Body of pancreas (tissue), 4 donors: ENCODE measurements at regions not wholly inside any gene's neighbourhood (a gene's known extent, or its start where the extent isn't known, plus 50 kb on each side); places are given as distances from the start of the nearest gene placed in this dataset.

Source experiments
- ATAC-seq: fragments of 150-250 bp; one replicate; pipeline ENCODE4 v1.9.1; 2016
- DNase-seq, 4 donors: peaks; one replicate each; pipeline ENCODE4 v3.0.0-alpha.2; 2019
- H3K27ac ChIP-seq, 4 donors: fragments of 200-600 bp; sonication (generic); 1 replicate in 3 of 4; 2 replicates in 1 of 4; pipeline versions ENCODE4 v1.5.1 to v1.6.1; 2016 to 2019; ENCODE audit warnings: mild to moderate bottlenecking in 1 of 4, mixed read lengths in 1 of 4, moderate library complexity in 1 of 4
- H3K27me3 ChIP-seq, 2 donors: fragments of 200-600 bp; sonication (generic); one replicate each; pipeline ENCODE4 v1.6.0; 2016; ENCODE audit warnings: mild to moderate bottlenecking in 1 of 2
- H3K36me3 ChIP-seq, 2 donors: fragments of 200-600 bp; sonication (generic); replicated peaks in 1 of 2; 2 replicates each; pipeline ENCODE4 v1.5.1; 2016; ENCODE audit warnings: low read depth in 2 of 2; ENCODE audit not compliant: insufficient read depth in 1 of 2
- H3K4me1 ChIP-seq: fragments of 200-600 bp; sonication (generic); one replicate; pipeline ENCODE4 v1.6.0; 2016
- H3K4me3 ChIP-seq, 2 donors: fragments of 200-600 bp; sonication (generic); 1 replicate in 1 of 2; 2 replicates in 1 of 2; pipeline ENCODE4 v1.5.1; 2016 to 2019
- H3K9me3 ChIP-seq, 3 donors: fragments of 200-600 bp; sonication (generic); 1 replicate in 2 of 3; 2 replicates in 1 of 3; pipeline ENCODE4 v1.5.1; 2016
- POLR2A ChIP-seq, 3 donors: fragments of 450-650 bp; IDR thresholded peaks; one replicate each; pipeline ENCODE4 v1.6.1; 2016; ENCODE audit warnings: antibody characterized with exemption in 3 of 3, mild to moderate bottlenecking in 2 of 3
- WGBS, 2 donors: methylation state at CpG; one replicate each; pipeline ENCODE4 v1.1.5; 2017; 5-methylcytosine and 5-hydroxymethylcytosine counted together
- intact Hi-C: fragments of 100-400 bp; cut with DNase I; formaldehyde crosslinking; loops from one replicate; pipeline ENCODE4 v1.15.1; 2023
- TF ChIP-seq, protein P1 (sequence below), 7 experiments: fragments of 450-650 bp in 4 of 7; fragments of 200-600 bp in 3 of 7; sonication (generic) in 3 of 7; IDR thresholded peaks; one replicate each; pipeline ENCODE4 v1.5.1; 2016 to 2019; ENCODE audit warnings: antibody characterized with exemption in 7 of 7

GRCh38 chr4:157984285-157984911 lies 188.4 kb downstream of the GASK1B start:
- Histone ChIP-seq H3K4me3 (no peak overlapping the region), H3K9me3 (no peaks in the 10 kb centered on the region), H3K27me3 (no peaks in the 10 kb centered on the region), H3K27ac (no peak overlapping the region), H3K36me3 (no peaks in the 10 kb centered on the region), H3K4me1 (no peaks in the 10 kb centered on the region)
- no peak for TF ChIP-seq POLR2A (IDR thresholded peaks at IDR 0.05)
- TF ChIP-seq, protein P1, sequence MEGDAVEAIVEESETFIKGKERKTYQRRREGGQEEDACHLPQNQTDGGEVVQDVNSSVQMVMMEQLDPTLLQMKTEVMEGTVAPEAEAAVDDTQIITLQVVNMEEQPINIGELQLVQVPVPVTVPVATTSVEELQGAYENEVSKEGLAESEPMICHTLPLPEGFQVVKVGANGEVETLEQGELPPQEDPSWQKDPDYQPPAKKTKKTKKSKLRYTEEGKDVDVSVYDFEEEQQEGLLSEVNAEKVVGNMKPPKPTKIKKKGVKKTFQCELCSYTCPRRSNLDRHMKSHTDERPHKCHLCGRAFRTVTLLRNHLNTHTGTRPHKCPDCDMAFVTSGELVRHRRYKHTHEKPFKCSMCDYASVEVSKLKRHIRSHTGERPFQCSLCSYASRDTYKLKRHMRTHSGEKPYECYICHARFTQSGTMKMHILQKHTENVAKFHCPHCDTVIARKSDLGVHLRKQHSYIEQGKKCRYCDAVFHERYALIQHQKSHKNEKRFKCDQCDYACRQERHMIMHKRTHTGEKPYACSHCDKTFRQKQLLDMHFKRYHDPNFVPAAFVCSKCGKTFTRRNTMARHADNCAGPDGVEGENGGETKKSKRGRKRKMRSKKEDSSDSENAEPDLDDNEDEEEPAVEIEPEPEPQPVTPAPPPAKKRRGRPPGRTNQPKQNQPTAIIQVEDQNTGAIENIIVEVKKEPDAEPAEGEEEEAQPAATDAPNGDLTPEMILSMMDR (IDR thresholded peaks at IDR 0.05): no peak
- ATAC-seq (no peak), DNase-seq (no peak)
- WGBS, 2 donors: 60 to 88% methylated on average over 4 of the region's 4 CpGs
- intact Hi-C loops: no loop called here

DNA sequence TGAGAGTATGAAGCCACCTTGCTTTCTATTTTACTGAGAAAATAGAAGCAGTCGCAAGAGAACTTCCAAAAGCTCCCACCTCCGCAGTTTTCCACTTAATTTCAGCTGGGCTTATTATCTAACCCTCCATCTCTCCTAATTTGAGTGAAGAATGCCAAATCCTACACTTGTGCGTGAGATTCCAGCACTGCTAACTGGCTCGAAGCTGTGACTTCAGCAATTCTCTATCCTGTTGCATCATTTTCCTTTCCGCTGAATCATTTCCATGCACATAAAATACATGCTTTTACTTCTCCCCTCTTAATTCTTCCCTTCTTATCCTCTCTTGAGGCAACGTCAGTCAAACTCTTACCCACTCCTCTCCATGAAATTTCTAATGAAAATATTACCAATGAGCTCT lies 189.5 kb downstream of the GASK1B start:
- intact Hi-C loops: no loop called here
- H3K27me3 ChIP-seq: no peaks in the 10 kb centered on the region

GRCh38 chr4:157980158-157980557 lies 192.7 kb downstream of the GASK1B start:
- no peaks in the 10 kb centered on the region for H3K36me3 ChIP-seq
- DNase-seq (no peak), ATAC-seq (no peak)
- H3K4me3 ChIP-seq: no peak overlapping the region
- no peak overlapping the region for H3K27ac ChIP-seq
- peaks cover 5% of the 10 kb centered on the region for H3K4me1 ChIP-seq
- H3K9me3 ChIP-seq: no peaks in the 10 kb centered on the region
- TF ChIP-seq, protein P1 (IDR thresholded peaks at IDR 0.05): no peak
- TF ChIP-seq POLR2A (IDR thresholded peaks at IDR 0.05): no peak
- H3K27me3 ChIP-seq: no peaks in the 10 kb centered on the region
- intact Hi-C loops: no loop called here

More for the DNA sequence above, 189.5 kb downstream of the GASK1B start:
- Histone ChIP-seq H3K27ac (no peak overlapping the region), H3K4me3 (no peak overlapping the region), H3K9me3 (no peaks in the 10 kb centered on the region), H3K36me3 (no peaks in the 10 kb centered on the region), H3K4me1 (peaks cover 5% of the 10 kb centered on the region)
- ATAC-seq: no peak
- TF ChIP-seq, protein P1 (IDR thresholded peaks at IDR 0.05): no peak
- 67 to 74% methylated on average over 6 of the region's 6 CpGs for WGBS, 2 donors
- DNase-seq: no peak

DNA sequence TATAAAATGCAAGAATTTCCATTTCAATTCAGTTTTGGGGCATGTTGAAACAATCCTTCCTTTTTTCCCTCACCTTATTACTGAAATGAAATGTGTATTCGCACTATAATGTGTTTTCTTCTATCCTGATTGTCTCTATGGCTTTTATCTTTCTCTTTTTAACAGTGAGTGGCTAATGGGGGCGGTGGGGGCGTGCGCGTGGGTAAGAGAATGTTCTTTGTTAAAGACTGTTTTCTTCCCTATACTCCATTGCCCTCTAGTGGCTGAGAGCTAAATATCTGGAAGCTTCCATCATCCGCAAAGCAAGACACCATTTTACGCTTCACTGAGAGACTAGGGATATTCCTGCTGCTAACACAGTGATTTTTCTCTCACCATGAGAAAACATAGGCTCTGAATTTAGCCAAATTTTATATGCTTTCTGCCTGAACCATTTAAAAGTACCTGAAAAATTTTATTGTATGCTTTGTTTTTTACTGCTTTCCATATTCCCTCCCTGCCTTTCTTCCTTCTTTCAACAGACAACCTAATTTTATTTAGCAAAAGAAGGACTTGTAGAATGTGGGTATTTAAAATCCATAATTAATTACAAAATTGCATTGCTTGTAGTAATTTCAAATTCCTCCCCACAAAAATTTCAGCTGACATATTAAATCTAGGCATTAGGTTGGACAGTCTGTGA lies 194.0 kb downstream of the GASK1B start:
- intact Hi-C loops: no loop called here
- Histone ChIP-seq H3K4me3 (no peak overlapping the region), H3K27me3 (no peaks in the 10 kb centered on the region), H3K4me1 (peaks cover 5% of the 10 kb centered on the region), H3K9me3 (no peaks in the 10 kb centered on the region), H3K36me3 (no peaks in the 10 kb centered on the region), H3K27ac (no peak overlapping the region)
- DNase-seq (peak; percentile 36 to 52 (median 40)), ATAC-seq (peak; percentile 88)
- WGBS, 2 donors: 2 to 5% methylated on average over 7 of the region's 7 CpGs
- no peak for TF ChIP-seq POLR2A (IDR thresholded peaks at IDR 0.05)
- TF ChIP-seq, protein P1 (IDR thresholded peaks at IDR 0.05): peak; percentile 63 to 90 (median 82)

- Histone ChIP-seq H3K27ac (no peak overlapping the region), H3K4me1 (peaks cover 5% of the 10 kb centered on the region), H3K27me3 (no peaks in the 10 kb centered on the region), H3K36me3 (no peaks in the 10 kb centered on the region), H3K9me3 (no peaks in the 10 kb centered on the region), H3K4me3 (no peak overlapping the region)
- 51 to 62% methylated on average over 4 of the region's 4 CpGs for WGBS, 2 donors
- ATAC-seq (no peak), DNase-seq (no peak)
- TF ChIP-seq, protein P1 (IDR thresholded peaks at IDR 0.05): no peak
- TF ChIP-seq POLR2A (IDR thresholded peaks at IDR 0.05): no peak
- intact Hi-C loops: no loop called here
These were observed 195.7 kb downstream of the GASK1B start for GRCh38 chr4:157977086-157977485.
